PC-9 (cell line): ENCODE measurements at regions not wholly inside any gene's neighbourhood (a gene's known extent, or its start where the extent isn't known, plus 50 kb on each side); places are given as distances from the start of the nearest gene placed in this dataset.
"Not testable (repeated sequence)": the region's sequence is repeated elsewhere in the genome, so short reads cannot be mapped to it uniquely, and the experiment has no call there.

Experiments
- BruUV-seq: library from RNA; stranded (reverse); fragments of 400-500 nt; replicated peaks from 2 replicates; lab custom pipeline; 2021; lab: Mats Ljungman, UMichigan
- CTCF ChIA-PET: fragments of 300-600 bp; sonication (Branson Sonifier 250); formaldehyde crosslinking; loops from one replicate; lab custom pipeline; 2022; ENCODE audit warnings: antibody characterized with exemption; lab: Charles Lee
- POLR2A ChIA-PET: fragments of 300-600 bp; sonication (Branson Sonifier 250); formaldehyde crosslinking; loops from one replicate; lab custom pipeline; 2022; ENCODE audit warnings: antibody characterized with exemption; ENCODE audit not compliant: unreplicated experiment; lab: Charles Lee
- DNase-seq, 2 experiments: peaks; one replicate each; pipeline versions ENCODE4 v3.0.0 to v3.0.0-alpha.2; 2015 to 2022; ENCODE audit warnings: mixed read lengths in 1 of 2
- H2AFZ ChIP-seq: fragments of 200-600 bp; sonication (generic); 2 replicates; pipeline ENCODE4 v1.8.1; 2017; ENCODE audit warnings: antibody characterized with exemption
- H3F3A ChIP-seq: fragments of 200-600 bp; sonication (generic); 2 replicates; pipeline ENCODE4 v1.8.1; 2017; ENCODE audit warnings: antibody characterized with exemption, mild to moderate bottlenecking, low read depth; ENCODE audit not compliant: insufficient read depth
- H3K27ac ChIP-seq: fragments of 200-600 bp; sonication (generic); 2 replicates; pipeline ENCODE4 v1.6.1; 2016; ENCODE audit warnings: mixed run types
- H3K27me3 ChIP-seq: fragments of 200-600 bp; sonication (generic); 2 replicates; pipeline ENCODE4 v1.6.1; 2016; ENCODE audit warnings: low read depth, mixed run types; ENCODE audit not compliant: insufficient read depth
- H3K36me3 ChIP-seq: fragments of 200-600 bp; sonication (generic); 2 replicates; pipeline ENCODE4 v1.6.1; 2016; ENCODE audit warnings: low read depth, mixed run types
- H3K4me1 ChIP-seq: fragments of 200-600 bp; sonication (generic); replicated peaks from 2 replicates; pipeline ENCODE4 v1.6.1; 2016; ENCODE audit warnings: mixed run types; ENCODE audit not compliant: insufficient read depth
- H3K4me2 ChIP-seq: fragments of 200-600 bp; sonication (generic); 2 replicates; pipeline ENCODE4 v1.6.1; 2017; ENCODE audit warnings: mixed run types
- H3K4me3 ChIP-seq: fragments of 200-600 bp; sonication (generic); 2 replicates; pipeline ENCODE4 v1.6.1; 2016; ENCODE audit warnings: mixed run types
- H3K79me2 ChIP-seq: fragments of 200-600 bp; sonication (generic); 2 replicates; pipeline ENCODE4 v1.6.1; 2017; ENCODE audit warnings: low read depth, mixed run types
- H3K9me2 ChIP-seq: fragments of 200-600 bp; sonication (generic); 2 replicates; pipeline ENCODE4 v1.8.1; 2017; ENCODE audit warnings: mild to moderate bottlenecking; ENCODE audit not compliant: insufficient read depth
- H3K9me3 ChIP-seq: fragments of 200-600 bp; sonication (generic); 2 replicates; pipeline ENCODE4 v1.8.1; 2016; ENCODE audit warnings: low read depth; ENCODE audit not compliant: insufficient read depth
- H4K20me1 ChIP-seq: fragments of 200-600 bp; sonication (generic); 2 replicates; pipeline ENCODE4 v1.8.1; 2017; ENCODE audit not compliant: insufficient read depth
- CTCF ChIP-seq: fragments of 200-600 bp; sonication (generic); conservative IDR thresholded peaks from 2 replicates; pipeline ENCODE4 v1.6.1; 2017; ENCODE audit warnings: mixed run types, antibody characterized with exemption, mild to moderate bottlenecking, moderate library complexity
- EZH2 ChIP-seq: fragments of 200-600 bp; sonication (generic); IDR thresholded peaks from 2 replicates; pipeline ENCODE4 v1.8.0; 2017; ENCODE audit warnings: antibody characterized with exemption, low read depth
- intact Hi-C: fragments of 100-400 bp; cut with micrococcal nuclease; formaldehyde crosslinking; loops from one replicate; pipeline ENCODE4 v1.10.0; 2022; ENCODE audit not compliant: unreplicated experiment

- intact Hi-C loops: no loop called here
- ChIA-PET POLR2A (no interaction called here), CTCF (no interaction called here)
Observed at GRCh38 chr22:19599626-19600243, 75.5 kb upstream of the CLDN5 start.

GRCh38 chr22:19603346-19603745 is 79.1 kb upstream of the CLDN5 start:
- H3K4me1 ChIP-seq, CTCF ChIA-PET, H3K9me2 ChIP-seq, H3K36me3 ChIP-seq, H2AFZ ChIP-seq, H3K4me3 ChIP-seq, H3K4me2 ChIP-seq, H3F3A ChIP-seq, POLR2A ChIA-PET, DNase-seq, H4K20me1 ChIP-seq, intact Hi-C loops, BruUV-seq, H3K79me2 ChIP-seq, H3K27ac ChIP-seq, H3K27me3 ChIP-seq, H3K9me3 ChIP-seq: not testable (repeated sequence)

More at GRCh38 chr22:19599626-19600243, 75.5 kb upstream of the CLDN5 start:
- no TSS peak for BruUV-seq
- 0 out of 2 replicates have a peak, but pooled peaks cover 8% of the 10 kb centered on the region for H3K4me1 ChIP-seq
- TF ChIP-seq EZH2: no peak
- TF ChIP-seq CTCF: no peak
- no peaks in the 10 kb centered on the region for H3K79me2 ChIP-seq
- no peak overlapping the region for H3K27ac ChIP-seq
- H3K36me3 ChIP-seq: no peaks in the 10 kb centered on the region
- no peaks in the 10 kb centered on the region for H4K20me1 ChIP-seq
- no peaks in the 10 kb centered on the region for H3K27me3 ChIP-seq
- no peaks in the 10 kb centered on the region for H3K9me2 ChIP-seq
- H3F3A ChIP-seq: no peaks in the 10 kb centered on the region
- no peak overlapping the region for H3K4me2 ChIP-seq
- no peak overlapping the region for H3K4me3 ChIP-seq
- no peak for DNase-seq
- no peak overlapping the region for H2AFZ ChIP-seq
- no peaks in the 10 kb centered on the region for H3K9me3 ChIP-seq

GRCh38 chr22:19603767-19604166 is 79.6 kb upstream of the CLDN5 start:
- Histone ChIP-seq H4K20me1 (no peaks in the 10 kb centered on the region), H2AFZ (no peak overlapping the region), H3K27ac (no peak overlapping the region), H3K9me2 (no peaks in the 10 kb centered on the region), H3F3A (no peaks in the 10 kb centered on the region), H3K27me3 (peaks cover 9% of the 10 kb centered on the region; the same call in 1 of the 2 replicates), H3K36me3 (no peaks in the 10 kb centered on the region), H3K4me3 (no peak overlapping the region), H3K9me3 (no peaks in the 10 kb centered on the region), H3K4me2 (no peak overlapping the region), H3K4me1 (no peaks in the 10 kb centered on the region), H3K79me2 (no peaks in the 10 kb centered on the region)
- DNase-seq: no peak
- ChIA-PET CTCF (no interaction called here), POLR2A (no interaction called here)
- no TSS peak for BruUV-seq
- no peak for TF ChIP-seq EZH2
- TF ChIP-seq CTCF: no peak
- intact Hi-C loops: no loop called here

DNA sequence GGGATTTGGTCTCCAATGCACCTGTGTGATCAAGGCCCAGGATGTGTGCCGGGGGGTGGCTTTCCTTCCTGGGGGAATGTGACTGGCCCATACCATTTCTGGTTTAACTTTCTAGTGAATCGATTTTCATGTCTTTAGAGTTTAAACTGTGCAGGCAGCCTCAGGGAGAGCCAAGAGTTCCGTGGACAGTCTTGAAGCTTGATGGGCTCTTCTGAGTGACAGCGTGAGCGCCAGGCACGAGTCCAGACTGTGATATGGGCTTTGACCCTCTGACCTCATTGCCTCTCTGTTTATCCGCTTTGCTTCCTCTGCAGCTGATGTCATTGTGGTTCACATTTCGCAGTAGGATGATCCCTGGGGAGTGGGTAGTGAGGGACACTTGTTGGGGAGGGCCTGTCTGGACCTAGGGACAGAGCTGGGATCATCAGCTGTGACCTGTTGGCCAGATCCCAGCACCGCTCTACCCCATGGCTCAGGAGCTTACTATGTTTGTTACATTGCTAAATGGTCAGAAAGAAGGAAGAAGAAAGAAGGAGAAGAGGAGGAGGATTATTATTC is 80.6 kb upstream of the CLDN5 start:
- H4K20me1 ChIP-seq: no peaks in the 10 kb centered on the region
- BruUV-seq: no TSS peak
- H3K79me2 ChIP-seq: no peaks in the 10 kb centered on the region
- H2AFZ ChIP-seq: no peak overlapping the region
- peaks cover 9% of the 10 kb centered on the region; the same call in 1 of the 2 replicates for H3K27me3 ChIP-seq
- ChIA-PET POLR2A (no interaction called here), CTCF (no interaction called here)
- intact Hi-C loops: no loop called here
- H3K36me3 ChIP-seq: no peaks in the 10 kb centered on the region
- no peaks in the 10 kb centered on the region for H3K9me2 ChIP-seq
- H3K9me3 ChIP-seq: no peaks in the 10 kb centered on the region
- TF ChIP-seq CTCF (no peak), EZH2 (no peak)
- H3K4me2 ChIP-seq: no peak overlapping the region
- no peaks in the 10 kb centered on the region for H3K4me1 ChIP-seq
- H3F3A ChIP-seq: no peaks in the 10 kb centered on the region
- H3K4me3 ChIP-seq: no peak overlapping the region
- no peak for DNase-seq
- H3K27ac ChIP-seq: no peak overlapping the region
